GM23338 (cell line): ENCODE measurements at regions not wholly inside any gene's neighbourhood (a gene's known extent, or its start where the extent isn't known, plus 50 kb on each side); places are given as distances from the start of the nearest gene placed in this dataset.

Source experiments
- CREB1 ChIP-seq: fragments of 250-450 bp; sonication (Bioruptor Pico); IDR thresholded peaks from 2 replicates; pipeline ENCODE4 v1.5.0; 2020; ENCODE audit warnings: low read depth, mild to moderate bottlenecking, moderate library complexity
- EZH2 ChIP-seq: fragments of 200-600 bp; sonication (generic); IDR thresholded peaks from one replicate; pipeline ENCODE4 v1.8.0; 2017; ENCODE audit warnings: antibody characterized with exemption, mild to moderate bottlenecking, low read depth; ENCODE audit not compliant: unreplicated experiment
- EZH2phosphoT487 ChIP-seq: fragments of 200-600 bp; sonication (generic); IDR thresholded peaks from one replicate; pipeline ENCODE4 v1.8.1; 2018; ENCODE audit warnings: antibody characterized with exemption; ENCODE audit not compliant: unreplicated experiment
- JUNB ChIP-seq: IDR thresholded peaks from one replicate; pipeline ENCODE4 v1.6.1; 2016; ENCODE audit warnings: antibody characterized with exemption; ENCODE audit not compliant: unreplicated experiment
- POLR2AphosphoS5 ChIP-seq: IDR thresholded peaks from 2 replicates; pipeline ENCODE4 v1.6.1; 2016; ENCODE audit warnings: antibody characterized with exemption, low read depth
- STAT1 ChIP-seq: IDR thresholded peaks from one replicate; pipeline ENCODE4 v1.6.1; 2016; ENCODE audit warnings: antibody characterized with exemption; ENCODE audit not compliant: unreplicated experiment
- ZNF114 ChIP-seq: fragments of 250-450 bp; sonication (Bioruptor Pico); IDR thresholded peaks from 2 replicates; pipeline ENCODE4 v1.5.0; 2020; ENCODE audit warnings: mild to moderate bottlenecking, moderate library complexity
- TF ChIP-seq, protein P1 (sequence below), 2 experiments: fragments of 200-600 bp in 1 of 2; sonication (generic) in 1 of 2; conservative IDR thresholded peaks; 2 replicates each; pipeline versions ENCODE4 v1.5.1 to v1.6.1; 2016 to 2017; ENCODE audit warnings: antibody characterized with exemption in 2 of 2, low read depth in 2 of 2, mild to moderate bottlenecking in 2 of 2, moderate library complexity in 1 of 2
- TF ChIP-seq, protein P2 (sequence below): IDR thresholded peaks from one replicate; pipeline ENCODE4 v1.6.1; 2018; ENCODE audit warnings: antibody characterized with exemption; ENCODE audit not compliant: unreplicated experiment
- TF ChIP-seq, protein P3 (sequence below): IDR thresholded peaks from 2 replicates; pipeline ENCODE4 v1.6.1; 2016; ENCODE audit warnings: antibody characterized with exemption

DNA sequence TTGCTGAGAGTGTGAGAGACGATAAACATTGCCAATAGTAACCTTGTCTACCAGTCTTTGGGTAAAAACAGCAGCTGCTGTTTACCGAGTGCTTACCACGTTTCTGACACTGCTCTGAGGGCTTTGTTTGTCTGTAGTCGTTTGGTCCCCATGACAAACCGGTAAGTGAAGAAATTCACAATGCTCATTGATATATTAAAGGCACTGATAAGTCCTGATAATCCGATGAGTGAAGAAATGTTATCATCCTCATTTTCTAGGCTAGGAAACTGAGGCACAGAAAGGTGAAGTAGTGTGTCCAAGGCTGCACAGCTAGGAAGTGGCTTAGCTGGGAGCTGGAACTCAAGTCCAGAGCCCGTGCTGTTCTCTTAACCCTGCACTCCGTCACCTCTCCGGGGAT is 138.6 kb downstream of the SCARB1 start:
- TF ChIP-seq, protein P1, sequence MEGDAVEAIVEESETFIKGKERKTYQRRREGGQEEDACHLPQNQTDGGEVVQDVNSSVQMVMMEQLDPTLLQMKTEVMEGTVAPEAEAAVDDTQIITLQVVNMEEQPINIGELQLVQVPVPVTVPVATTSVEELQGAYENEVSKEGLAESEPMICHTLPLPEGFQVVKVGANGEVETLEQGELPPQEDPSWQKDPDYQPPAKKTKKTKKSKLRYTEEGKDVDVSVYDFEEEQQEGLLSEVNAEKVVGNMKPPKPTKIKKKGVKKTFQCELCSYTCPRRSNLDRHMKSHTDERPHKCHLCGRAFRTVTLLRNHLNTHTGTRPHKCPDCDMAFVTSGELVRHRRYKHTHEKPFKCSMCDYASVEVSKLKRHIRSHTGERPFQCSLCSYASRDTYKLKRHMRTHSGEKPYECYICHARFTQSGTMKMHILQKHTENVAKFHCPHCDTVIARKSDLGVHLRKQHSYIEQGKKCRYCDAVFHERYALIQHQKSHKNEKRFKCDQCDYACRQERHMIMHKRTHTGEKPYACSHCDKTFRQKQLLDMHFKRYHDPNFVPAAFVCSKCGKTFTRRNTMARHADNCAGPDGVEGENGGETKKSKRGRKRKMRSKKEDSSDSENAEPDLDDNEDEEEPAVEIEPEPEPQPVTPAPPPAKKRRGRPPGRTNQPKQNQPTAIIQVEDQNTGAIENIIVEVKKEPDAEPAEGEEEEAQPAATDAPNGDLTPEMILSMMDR (conservative IDR thresholded peaks at IDR 0.05; ENCODE audit: low read depth in 2 of 2), result no peak
- TF ChIP-seq EZH2phosphoT487 (no peak), EZH2 (no peak), CREB1 (no peak), STAT1 (no peak), JUNB (no peak), POLR2AphosphoS5 (no peak), ZNF114 (CRISPR knock-in tag) (no peak)
- TF ChIP-seq, protein P2, sequence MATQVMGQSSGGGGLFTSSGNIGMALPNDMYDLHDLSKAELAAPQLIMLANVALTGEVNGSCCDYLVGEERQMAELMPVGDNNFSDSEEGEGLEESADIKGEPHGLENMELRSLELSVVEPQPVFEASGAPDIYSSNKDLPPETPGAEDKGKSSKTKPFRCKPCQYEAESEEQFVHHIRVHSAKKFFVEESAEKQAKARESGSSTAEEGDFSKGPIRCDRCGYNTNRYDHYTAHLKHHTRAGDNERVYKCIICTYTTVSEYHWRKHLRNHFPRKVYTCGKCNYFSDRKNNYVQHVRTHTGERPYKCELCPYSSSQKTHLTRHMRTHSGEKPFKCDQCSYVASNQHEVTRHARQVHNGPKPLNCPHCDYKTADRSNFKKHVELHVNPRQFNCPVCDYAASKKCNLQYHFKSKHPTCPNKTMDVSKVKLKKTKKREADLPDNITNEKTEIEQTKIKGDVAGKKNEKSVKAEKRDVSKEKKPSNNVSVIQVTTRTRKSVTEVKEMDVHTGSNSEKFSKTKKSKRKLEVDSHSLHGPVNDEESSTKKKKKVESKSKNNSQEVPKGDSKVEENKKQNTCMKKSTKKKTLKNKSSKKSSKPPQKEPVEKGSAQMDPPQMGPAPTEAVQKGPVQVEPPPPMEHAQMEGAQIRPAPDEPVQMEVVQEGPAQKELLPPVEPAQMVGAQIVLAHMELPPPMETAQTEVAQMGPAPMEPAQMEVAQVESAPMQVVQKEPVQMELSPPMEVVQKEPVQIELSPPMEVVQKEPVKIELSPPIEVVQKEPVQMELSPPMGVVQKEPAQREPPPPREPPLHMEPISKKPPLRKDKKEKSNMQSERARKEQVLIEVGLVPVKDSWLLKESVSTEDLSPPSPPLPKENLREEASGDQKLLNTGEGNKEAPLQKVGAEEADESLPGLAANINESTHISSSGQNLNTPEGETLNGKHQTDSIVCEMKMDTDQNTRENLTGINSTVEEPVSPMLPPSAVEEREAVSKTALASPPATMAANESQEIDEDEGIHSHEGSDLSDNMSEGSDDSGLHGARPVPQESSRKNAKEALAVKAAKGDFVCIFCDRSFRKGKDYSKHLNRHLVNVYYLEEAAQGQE, result no peak
- TF ChIP-seq, protein P3, sequence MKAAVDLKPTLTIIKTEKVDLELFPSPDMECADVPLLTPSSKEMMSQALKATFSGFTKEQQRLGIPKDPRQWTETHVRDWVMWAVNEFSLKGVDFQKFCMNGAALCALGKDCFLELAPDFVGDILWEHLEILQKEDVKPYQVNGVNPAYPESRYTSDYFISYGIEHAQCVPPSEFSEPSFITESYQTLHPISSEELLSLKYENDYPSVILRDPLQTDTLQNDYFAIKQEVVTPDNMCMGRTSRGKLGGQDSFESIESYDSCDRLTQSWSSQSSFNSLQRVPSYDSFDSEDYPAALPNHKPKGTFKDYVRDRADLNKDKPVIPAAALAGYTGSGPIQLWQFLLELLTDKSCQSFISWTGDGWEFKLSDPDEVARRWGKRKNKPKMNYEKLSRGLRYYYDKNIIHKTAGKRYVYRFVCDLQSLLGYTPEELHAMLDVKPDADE, result no peak
